ENCODE measurements at regions not wholly inside any gene's neighbourhood (a gene's known extent, or its start where the extent isn't known, plus 50 kb on each side); places are given as distances from the start of the nearest gene placed in this dataset.

GRCh38 chr5:4911646-4912403 is 228.3 kb upstream of the ADAMTS16 start:
- no peak for DNase-seq

DNA sequence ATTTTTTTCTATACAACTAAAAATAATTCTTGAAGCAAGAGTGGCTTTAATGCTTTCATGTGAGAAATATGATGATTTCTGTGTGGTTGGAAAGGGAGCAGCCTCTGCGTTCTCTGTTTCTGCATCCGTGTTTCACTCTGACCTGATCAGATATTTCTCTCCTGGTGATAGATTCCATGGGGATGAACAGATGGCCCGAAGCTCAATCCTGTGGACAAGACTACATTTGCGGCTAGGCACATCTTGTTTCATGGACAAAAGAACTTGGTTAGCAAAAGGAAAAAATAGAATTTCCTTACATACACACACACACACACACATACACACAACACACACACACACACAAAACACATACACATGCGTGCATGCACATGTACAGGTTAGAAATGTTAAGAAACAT is 218.2 kb upstream of the ADAMTS16 start:
- no peak for DNase-seq

GRCh38 chr5:4924577-4924976 is 215.6 kb upstream of the ADAMTS16 start:
- DNase-seq, result no peak

DNA sequence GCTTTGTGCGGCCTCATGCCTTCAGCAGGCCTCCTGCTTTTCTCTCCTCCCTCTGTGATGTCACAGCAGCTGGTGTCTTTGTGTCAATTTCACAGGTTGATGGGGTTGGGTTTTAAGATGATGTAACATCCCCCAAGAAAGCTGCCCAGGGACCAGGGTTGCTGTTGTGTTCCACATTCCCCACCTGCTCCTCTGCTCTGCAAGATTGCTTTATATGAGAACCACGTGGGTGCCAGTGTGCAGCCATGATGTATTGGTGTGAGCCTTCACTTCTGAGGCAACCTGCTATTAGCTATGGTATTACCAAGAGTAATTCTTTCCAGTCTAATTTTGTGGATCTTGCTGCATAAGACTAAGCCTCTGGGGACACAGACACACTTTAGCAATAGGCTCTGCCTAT is 213.0 kb upstream of the ADAMTS16 start:
- no peak for DNase-seq

DNA sequence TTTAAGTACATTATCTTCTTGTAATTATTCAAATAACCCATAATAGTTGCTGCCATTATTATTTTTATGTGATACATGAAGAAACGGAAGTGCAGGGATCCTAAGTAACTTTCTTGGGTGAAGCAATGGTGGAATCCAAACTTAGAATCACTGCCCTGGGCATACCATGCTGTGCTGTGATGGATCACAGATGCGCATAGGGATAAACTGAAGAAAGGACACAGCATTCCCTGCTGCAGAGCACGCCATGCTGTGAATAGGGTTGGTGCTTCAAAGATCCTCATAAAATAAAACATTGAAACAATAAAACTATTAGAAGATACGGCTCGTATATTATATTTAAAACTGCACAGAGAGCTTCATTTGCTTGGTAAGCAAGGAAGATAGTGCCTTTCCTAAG is 211.7 kb upstream of the ADAMTS16 start:
- DNase-seq, result no peak

DNA sequence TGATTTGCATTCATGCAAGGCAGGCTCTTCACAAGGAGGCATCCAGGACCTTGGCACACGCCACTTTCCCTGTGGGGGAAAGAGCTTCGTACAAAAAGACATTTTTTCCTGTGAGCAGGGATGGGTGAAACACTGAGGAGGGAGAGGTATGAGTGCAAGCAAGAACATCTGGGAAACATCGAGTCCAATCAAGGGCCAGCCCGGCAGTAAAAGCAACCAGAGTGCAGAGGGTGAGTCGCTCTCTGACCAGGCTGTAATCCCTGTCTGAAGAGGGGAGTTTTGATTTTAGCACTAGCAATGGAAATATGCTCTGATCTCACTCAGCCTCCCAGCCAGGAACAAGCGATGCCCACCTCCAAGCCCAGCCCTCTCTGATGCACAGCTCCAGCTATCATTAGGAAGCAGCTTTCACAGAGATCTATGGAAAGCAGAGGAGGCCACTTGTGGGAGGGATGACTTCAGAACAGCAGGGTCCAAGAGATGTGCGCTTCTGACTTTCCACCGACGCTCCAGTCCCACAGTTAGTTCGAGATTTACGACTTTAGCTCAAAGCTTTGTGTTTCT is 211.0 kb upstream of the ADAMTS16 start:
- no peak for DNase-seq

- no peak for DNase-seq
Measured at GRCh38 chr5:4939042-4939781, 200.9 kb upstream of the ADAMTS16 start.

GRCh38 chr5:4941161-4941560 is 199.0 kb upstream of the ADAMTS16 start:
- DNase-seq, result no peak

DNA sequence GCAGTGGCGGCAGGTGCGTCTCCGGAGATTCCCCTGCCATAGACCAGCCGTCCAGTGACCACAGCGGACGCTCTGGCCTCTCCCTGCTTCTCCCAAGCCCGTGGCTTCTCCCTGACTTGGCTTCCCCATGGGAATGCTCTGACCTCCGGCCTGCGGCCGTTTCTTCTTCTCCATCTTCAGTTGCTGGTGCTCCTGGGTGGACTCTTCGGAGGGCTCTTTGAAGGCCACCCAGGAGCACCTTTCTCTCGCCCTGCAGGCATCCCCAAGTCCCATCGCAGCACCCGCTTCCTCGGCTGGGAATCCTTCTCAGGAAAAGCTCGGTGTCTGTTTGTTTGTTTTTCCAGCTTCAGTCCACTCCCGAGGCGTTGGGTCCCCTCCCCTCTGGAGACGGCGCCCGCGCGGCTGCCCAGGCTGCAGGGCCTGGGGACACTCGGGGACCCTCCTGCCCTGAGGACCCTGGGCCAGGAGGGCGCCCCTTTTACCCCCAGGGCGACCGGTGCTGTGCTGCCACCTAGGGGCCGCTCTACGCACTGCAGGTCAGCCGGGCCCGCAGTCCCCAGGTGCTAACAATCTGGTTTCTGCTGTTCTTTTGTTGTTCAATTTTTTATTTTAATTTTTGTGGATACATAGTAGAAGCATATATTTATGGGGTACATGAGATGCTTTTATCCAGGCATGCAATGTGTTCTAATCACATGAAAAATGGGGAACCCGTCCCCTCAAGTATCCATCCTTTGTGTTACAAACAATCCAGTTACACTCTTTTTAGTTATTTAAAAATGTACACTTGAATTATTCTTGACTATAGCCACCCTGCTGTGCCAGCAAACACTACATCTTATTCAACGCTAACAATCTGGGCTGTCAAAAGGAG is 197.9 kb upstream of the ADAMTS16 start:
- DNase-seq, result no peak

DNA sequence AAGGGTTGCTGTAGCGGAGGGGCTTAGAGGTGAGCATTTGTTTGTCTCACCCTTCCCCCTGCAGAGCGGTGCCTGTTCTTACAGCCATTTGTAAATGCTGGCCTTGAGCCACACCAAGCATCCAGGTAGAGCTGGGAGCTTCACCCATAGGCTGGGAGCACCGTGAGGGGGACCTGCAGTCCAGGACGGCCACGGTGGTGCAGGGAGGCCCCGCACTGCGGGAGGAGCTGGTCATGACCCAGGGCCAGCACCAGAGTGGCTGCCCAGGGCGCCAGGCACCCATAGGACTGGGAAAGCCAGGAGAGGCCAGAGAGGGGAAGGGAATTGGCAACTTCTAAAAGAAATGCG is 197.3 kb upstream of the ADAMTS16 start:
- DNase-seq, result no peak

- no peak for DNase-seq
Measured at GRCh38 chr5:4945296-4945695, 194.8 kb upstream of the ADAMTS16 start.

DNA sequence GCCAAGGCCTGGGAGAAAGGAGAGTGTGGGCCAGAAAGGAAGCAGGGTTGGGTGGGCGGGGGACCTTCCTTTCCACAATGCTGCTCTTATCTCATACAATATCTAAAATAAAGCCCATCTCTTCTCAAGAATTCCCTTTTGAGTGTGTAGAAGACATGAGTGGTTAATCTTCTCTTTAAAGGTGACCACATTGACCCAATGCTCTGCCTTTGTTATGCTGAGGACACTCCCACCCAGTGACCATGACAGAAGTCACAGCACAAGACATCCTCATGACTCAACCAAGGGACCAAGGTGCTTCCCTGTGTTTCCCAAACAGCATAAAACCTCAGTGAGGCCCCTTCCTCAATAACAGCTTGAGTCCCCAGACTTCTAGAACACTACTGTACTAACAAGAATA is 193.0 kb upstream of the ADAMTS16 start:
- DNase-seq, result no peak

DNA sequence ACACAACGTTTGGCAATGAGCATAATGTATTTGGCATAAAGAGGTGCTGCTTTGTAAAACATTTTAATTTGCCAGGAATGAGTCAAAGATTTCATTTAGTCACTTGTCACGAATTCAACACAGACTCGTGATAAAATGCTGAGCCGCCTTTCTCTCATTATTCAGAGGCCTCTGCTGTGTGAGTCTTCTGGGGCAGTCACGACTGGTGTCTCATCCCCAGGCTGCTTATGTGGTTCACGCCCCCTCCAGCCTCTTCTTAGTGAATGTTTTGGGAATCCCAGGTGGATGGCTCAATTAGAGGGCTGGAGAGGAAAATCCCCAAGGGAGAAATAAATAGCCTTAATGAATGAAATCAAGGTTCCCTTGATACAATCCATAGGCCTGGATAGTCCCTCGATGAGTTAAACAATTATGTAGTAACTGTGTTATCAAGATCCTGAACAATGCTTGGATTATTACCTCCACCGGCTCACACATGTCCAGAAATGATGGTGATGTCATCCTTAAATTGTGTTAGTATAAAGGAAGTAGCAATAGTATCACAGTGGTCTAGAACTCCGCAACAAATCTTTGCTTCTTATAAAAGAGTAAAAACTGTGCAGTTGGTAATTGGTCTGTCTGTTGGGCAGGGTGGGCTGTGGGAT is 192.1 kb upstream of the ADAMTS16 start:
- no peak for DNase-seq

GRCh38 chr5:4949108-4949507 is 191.0 kb upstream of the ADAMTS16 start:
- DNase-seq, result no peak

DNA sequence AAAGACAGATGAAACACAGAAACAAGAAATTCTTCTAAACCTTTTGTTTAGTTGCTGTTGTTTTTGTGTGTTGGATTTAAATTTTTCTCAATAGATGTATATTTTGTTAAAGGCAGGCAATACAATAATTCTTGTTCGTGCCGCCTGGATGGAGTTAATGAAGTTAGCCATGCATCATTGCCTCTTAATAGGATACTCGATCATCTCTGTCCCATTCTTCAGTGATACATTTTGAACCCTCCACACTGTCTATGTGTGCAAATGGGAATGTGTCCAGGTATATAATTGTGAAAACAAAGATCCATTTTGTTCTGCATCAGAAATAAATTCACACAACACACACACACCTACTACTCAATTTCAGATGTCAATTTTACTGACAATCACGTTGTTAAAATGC is 186.6 kb upstream of the ADAMTS16 start:
- DNase-seq, result no peak

DNA sequence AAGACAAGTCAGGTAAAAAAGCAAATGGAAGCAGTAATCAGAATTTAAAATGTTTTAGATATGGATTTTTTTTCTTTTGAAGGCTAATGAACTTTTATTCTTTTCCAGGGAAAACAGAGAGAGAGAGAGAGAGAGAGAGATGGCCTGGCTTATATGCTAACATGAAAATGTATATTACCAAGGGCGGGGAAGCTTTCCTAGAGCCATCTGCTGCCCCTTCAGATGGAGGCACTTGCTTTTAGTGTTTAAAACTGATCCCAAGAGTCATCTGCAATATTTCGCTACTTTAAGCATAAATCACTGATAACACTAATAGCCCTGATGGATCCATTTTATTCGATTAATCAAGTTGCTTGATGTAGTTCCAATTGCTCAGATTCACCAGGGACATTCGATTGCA is 186.1 kb upstream of the ADAMTS16 start:
- no peak for DNase-seq

- no peak for DNase-seq
Measured at GRCh38 chr5:4963265-4963664, 176.9 kb upstream of the ADAMTS16 start.

- DNase-seq, result no peak
Measured at GRCh38 chr5:4969351-4969750, 170.8 kb upstream of the ADAMTS16 start.

DNA sequence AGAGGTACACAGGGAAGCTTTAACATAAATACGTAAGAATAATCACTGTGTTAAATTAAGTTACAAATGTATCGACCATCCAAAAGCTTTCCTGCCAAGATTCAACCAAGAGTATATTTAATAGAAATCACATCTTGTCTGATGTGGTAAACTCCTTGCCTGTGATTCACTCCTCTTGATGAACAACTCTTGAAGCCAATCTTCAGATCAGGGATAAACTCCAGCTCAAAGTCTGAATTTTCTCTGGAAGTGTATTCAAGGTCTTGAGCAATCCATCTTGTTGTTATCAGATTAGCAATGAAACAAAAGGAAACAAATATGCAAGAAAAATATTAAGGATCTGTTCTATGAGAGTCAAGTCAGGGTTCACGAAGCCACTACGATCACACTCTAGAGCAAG is 170.0 kb upstream of the ADAMTS16 start:
- no peak for DNase-seq

GRCh38 chr5:4976902-4977301 is 163.2 kb upstream of the ADAMTS16 start:
- DNase-seq, result no peak

GRCh38 chr5:4977416-4978110 is 162.6 kb upstream of the ADAMTS16 start:
- DNase-seq, result no peak

- DNase-seq, result no peak
Measured at GRCh38 chr5:4980201-4980600, 159.9 kb upstream of the ADAMTS16 start.

Data from activated naive CD4-positive, alpha-beta T cell treated with anti-CD3 and anti-CD28 coated beads, Interleukin-2, amount 50 U/mL, for 16 hours (primary cell).